HG02981 (cell line): ENCODE measurements at regions not wholly inside any gene's neighbourhood (a gene's known extent, or its start where the extent isn't known, plus 50 kb on each side); places are given as distances from the start of the nearest gene placed in this dataset.
A peak's percentile ranks its signal among the peaks of the same experiment; 100 is the strongest.

Experiments used
- ATAC-seq: cut with Tn5 transposase; IDR thresholded peaks from one replicate; pipeline ENCODE4 v1.9.1; 2021; ENCODE audit warnings: mild to moderate bottlenecking, moderate library complexity; ENCODE audit not compliant: unreplicated experiment

- ATAC-seq, result no peak
Measured at GRCh38 chr2:18104595-18105224, 226.2 kb downstream of the KCNS3 start.

GRCh38 chr2:18096836-18097405 lies 218.5 kb downstream of the KCNS3 start:
- no peak for ATAC-seq

- ATAC-seq, result no peak
Measured at GRCh38 chr2:18094277-18094676, 215.8 kb downstream of the KCNS3 start.

- ATAC-seq, result no peak
Measured at GRCh38 chr2:18093196-18093595, 214.7 kb downstream of the KCNS3 start.

GRCh38 chr2:18092760-18093159 lies 214.3 kb downstream of the KCNS3 start:
- ATAC-seq, result no peak

GRCh38 chr2:18085593-18085992 lies 207.1 kb downstream of the KCNS3 start:
- no peak for ATAC-seq

- ATAC-seq, result no peak
Measured at GRCh38 chr2:18084376-18084775, 205.9 kb downstream of the KCNS3 start.

GRCh38 chr2:18083806-18084205 lies 205.3 kb downstream of the KCNS3 start:
- no peak for ATAC-seq

- no peak for ATAC-seq
Measured at GRCh38 chr2:18078216-18078615, 199.7 kb downstream of the KCNS3 start.

- peak; percentile 80 for ATAC-seq
Measured at GRCh38 chr2:18077704-18078103, 199.2 kb downstream of the KCNS3 start.

GRCh38 chr2:18077231-18077630 lies 198.8 kb downstream of the KCNS3 start:
- no peak for ATAC-seq

GRCh38 chr2:18074476-18074875 lies 196.0 kb downstream of the KCNS3 start:
- no peak for ATAC-seq

- no peak for ATAC-seq
Measured at GRCh38 chr2:18073601-18074000, 195.1 kb downstream of the KCNS3 start.

GRCh38 chr2:18067588-18068384 lies 189.3 kb downstream of the KCNS3 start:
- no peak for ATAC-seq

- no peak for ATAC-seq
Measured at GRCh38 chr2:18066894-18067293, 188.4 kb downstream of the KCNS3 start.

- no peak for ATAC-seq
Measured at GRCh38 chr2:18066066-18066465, 187.6 kb downstream of the KCNS3 start.

GRCh38 chr2:18065249-18065648 lies 186.8 kb downstream of the KCNS3 start:
- no peak for ATAC-seq

GRCh38 chr2:18063826-18064470 lies 185.5 kb downstream of the KCNS3 start:
- ATAC-seq, result no peak

GRCh38 chr2:18062892-18063291 lies 184.4 kb downstream of the KCNS3 start:
- no peak for ATAC-seq

- ATAC-seq, result no peak
Measured at GRCh38 chr2:18061717-18062116, 183.2 kb downstream of the KCNS3 start.

- ATAC-seq, result no peak
Measured at GRCh38 chr2:18057657-18058056, 179.2 kb downstream of the KCNS3 start.

GRCh38 chr2:18055290-18055689 lies 176.8 kb downstream of the KCNS3 start:
- ATAC-seq, result no peak
